Subcutaneous abdominal adipose tissue (tissue), 5 donors: ENCODE measurements at regions not wholly inside any gene's neighbourhood (a gene's known extent, or its start where the extent isn't known, plus 50 kb on each side); places are given as distances from the start of the nearest gene placed in this dataset.
"Not testable (repeated sequence)": the region's sequence is repeated elsewhere in the genome, so short reads cannot be mapped to it uniquely, and the experiment has no call there.

Experiments used
- H3K27ac ChIP-seq: one replicate; pipeline ENCODE4 v1.7.0; 2013; ENCODE audit warnings: low read depth, mild to moderate bottlenecking, inconsistent platforms, low read length, moderate library complexity
- H3K27me3 ChIP-seq, 5 donors: one replicate each; pipeline ENCODE4 v1.7.0; 2013; ENCODE audit warnings: low read length in 5 of 5, inconsistent platforms in 1 of 5; ENCODE audit not compliant: control insufficient read depth in 5 of 5, insufficient read depth in 4 of 5
- H3K36me3 ChIP-seq, 5 donors: one replicate each; pipeline ENCODE4 v1.7.0; 2013; ENCODE audit warnings: low read length in 5 of 5; ENCODE audit not compliant: control insufficient read depth in 5 of 5, insufficient read depth in 5 of 5
- H3K4me1 ChIP-seq, 5 donors: one replicate each; pipeline ENCODE4 v1.7.0; 2013; ENCODE audit warnings: low read length in 5 of 5, mild to moderate bottlenecking in 3 of 5, moderate library complexity in 1 of 5; ENCODE audit not compliant: control insufficient read depth in 5 of 5, insufficient read depth in 5 of 5
- H3K4me3 ChIP-seq, 5 donors: one replicate each; pipeline ENCODE4 v1.7.0; 2013; ENCODE audit warnings: low read length in 5 of 5, low read depth in 1 of 5
- H3K9ac ChIP-seq, 5 donors: one replicate each; pipeline ENCODE4 v1.7.0; 2013; ENCODE audit warnings: low read length in 5 of 5, mild to moderate bottlenecking in 4 of 5, moderate library complexity in 3 of 5
- H3K9me3 ChIP-seq, 5 donors: one replicate each; pipeline ENCODE4 v1.7.0; 2013; ENCODE audit warnings: low read length in 5 of 5; ENCODE audit not compliant: control insufficient read depth in 5 of 5
- donor health status: healthy.
- donor health status: healthy.
- donor health status: healthy.
- donor health status: healthy.
- donor health status: healthy.

GRCh38 chr4:126544276-126544675 is 1088.5 kb upstream of the INTU start:
- H3K4me3 ChIP-seq = no peak overlapping the region
- no peaks in the 10 kb centered on the region for H3K9me3 ChIP-seq
- no peaks in the 10 kb centered on the region for H3K36me3 ChIP-seq
- no peak overlapping the region for H3K9ac ChIP-seq
- no peak overlapping the region for H3K27ac ChIP-seq
- H3K4me1 ChIP-seq = no peaks in the 10 kb centered on the region
- no peaks in the 10 kb centered on the region for H3K27me3 ChIP-seq

- not testable (repeated sequence) for H3K9ac ChIP-seq, H3K4me3 ChIP-seq, H3K4me1 ChIP-seq, H3K36me3 ChIP-seq, H3K27ac ChIP-seq, H3K27me3 ChIP-seq, H3K9me3 ChIP-seq
These were observed 1086.6 kb upstream of the INTU start for GRCh38 chr4:126546197-126546596.

GRCh38 chr4:126547352-126547751 is 1085.4 kb upstream of the INTU start:
- no peaks in the 10 kb centered on the region for H3K4me1 ChIP-seq
- no peak overlapping the region for H3K4me3 ChIP-seq
- no peaks in the 10 kb centered on the region for H3K27me3 ChIP-seq
- H3K9me3 ChIP-seq = no peaks in the 10 kb centered on the region
- no peak overlapping the region for H3K9ac ChIP-seq
- H3K36me3 ChIP-seq = no peaks in the 10 kb centered on the region
- no peak overlapping the region for H3K27ac ChIP-seq

GRCh38 chr4:126548890-126549289 is 1083.9 kb upstream of the INTU start:
- no peaks in the 10 kb centered on the region for H3K27me3 ChIP-seq
- H3K27ac ChIP-seq = no peak overlapping the region
- no peaks in the 10 kb centered on the region for H3K4me1 ChIP-seq
- no peaks in the 10 kb centered on the region for H3K9me3 ChIP-seq
- H3K4me3 ChIP-seq = no peak overlapping the region
- H3K9ac ChIP-seq = no peak overlapping the region
- no peaks in the 10 kb centered on the region for H3K36me3 ChIP-seq

- no peak overlapping the region for H3K9ac ChIP-seq
- H3K4me3 ChIP-seq = no peak overlapping the region
- no peak overlapping the region for H3K27ac ChIP-seq
- no peaks in the 10 kb centered on the region for H3K9me3 ChIP-seq
- no peaks in the 10 kb centered on the region for H3K36me3 ChIP-seq
- no peaks in the 10 kb centered on the region for H3K27me3 ChIP-seq
- H3K4me1 ChIP-seq = no peaks in the 10 kb centered on the region
These were observed 1080.4 kb upstream of the INTU start for GRCh38 chr4:126552321-126552720.

GRCh38 chr4:126553248-126553647 is 1079.5 kb upstream of the INTU start:
- Histone ChIP-seq H3K27ac (no peak overlapping the region), H3K36me3 (no peaks in the 10 kb centered on the region), H3K4me1 (no peaks in the 10 kb centered on the region), H3K4me3 (no peak overlapping the region), H3K9me3 (no peaks in the 10 kb centered on the region), H3K9ac (no peak overlapping the region), H3K27me3 (no peaks in the 10 kb centered on the region)

- Histone ChIP-seq H3K9ac (no peak overlapping the region), H3K36me3 (no peaks in the 10 kb centered on the region), H3K27me3 (no peaks in the 10 kb centered on the region), H3K9me3 (peaks cover 0 to 6% (median 0%) of the 10 kb centered on the region in 5 donors), H3K4me3 (no peak overlapping the region), H3K27ac (no peak overlapping the region), H3K4me1 (no peaks in the 10 kb centered on the region)
These were observed 1074.2 kb upstream of the INTU start for GRCh38 chr4:126558596-126558995.

- H3K27me3 ChIP-seq = no peaks in the 10 kb centered on the region
- no peaks in the 10 kb centered on the region for H3K36me3 ChIP-seq
- no peak overlapping the region for H3K9ac ChIP-seq
- H3K27ac ChIP-seq = no peak overlapping the region
- no peaks in the 10 kb centered on the region for H3K4me1 ChIP-seq
- H3K9me3 ChIP-seq = peaks cover 0 to 6% (median 0%) of the 10 kb centered on the region in 5 donors
- H3K4me3 ChIP-seq = no peak overlapping the region
These were observed 1072.8 kb upstream of the INTU start for GRCh38 chr4:126559961-126560360.

GRCh38 chr4:126560794-126561193 is 1072.0 kb upstream of the INTU start:
- no peaks in the 10 kb centered on the region for H3K27me3 ChIP-seq
- H3K36me3 ChIP-seq = no peaks in the 10 kb centered on the region
- peaks cover 0 to 6% (median 0%) of the 10 kb centered on the region in 5 donors for H3K9me3 ChIP-seq
- no peak overlapping the region for H3K9ac ChIP-seq
- no peak overlapping the region for H3K4me3 ChIP-seq
- H3K4me1 ChIP-seq = no peaks in the 10 kb centered on the region
- H3K27ac ChIP-seq = no peak overlapping the region

GRCh38 chr4:126563389-126563788 is 1069.4 kb upstream of the INTU start:
- H3K27ac ChIP-seq = no peak overlapping the region
- no peak overlapping the region for H3K9ac ChIP-seq
- peaks cover 0 to 6% (median 0%) of the 10 kb centered on the region in 5 donors for H3K9me3 ChIP-seq
- no peaks in the 10 kb centered on the region for H3K4me1 ChIP-seq
- H3K4me3 ChIP-seq = no peak overlapping the region
- no peaks in the 10 kb centered on the region for H3K36me3 ChIP-seq
- no peaks in the 10 kb centered on the region for H3K27me3 ChIP-seq

GRCh38 chr4:126564283-126564854 is 1068.4 kb upstream of the INTU start:
- Histone ChIP-seq H3K27me3 (no peaks in the 10 kb centered on the region), H3K9me3 (peaks cover 0 to 6% (median 0%) of the 10 kb centered on the region in 5 donors), H3K4me1 (no peaks in the 10 kb centered on the region), H3K27ac (no peak overlapping the region), H3K4me3 (no peak overlapping the region), H3K9ac (no peak overlapping the region), H3K36me3 (no peaks in the 10 kb centered on the region)
